ENCODE measurements at regions not wholly inside any gene's neighbourhood (a gene's known extent, or its start where the extent isn't known, plus 50 kb on each side); places are given as distances from the start of the nearest gene placed in this dataset.

DNA sequence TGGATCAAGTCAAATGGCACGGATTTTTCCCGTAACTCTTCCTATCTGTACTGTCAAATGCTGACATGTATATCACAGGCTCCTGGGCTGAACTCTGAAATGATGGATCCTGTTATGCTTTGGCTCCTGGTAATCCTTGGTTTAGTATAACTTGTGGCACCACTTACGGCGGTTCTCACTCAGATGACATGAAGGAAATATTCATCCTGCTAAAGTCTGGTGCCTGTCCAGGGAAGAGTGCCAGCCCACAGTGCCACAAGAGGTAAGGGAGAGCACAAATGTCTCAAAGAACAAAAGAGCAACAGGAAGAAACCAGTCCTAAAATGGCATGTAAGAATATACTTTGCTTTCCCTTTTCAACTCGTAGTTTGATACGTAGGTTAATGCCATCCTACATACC lies 93.1 kb upstream of the TAB2 start:
- TF ChIP-seq, protein P1, sequence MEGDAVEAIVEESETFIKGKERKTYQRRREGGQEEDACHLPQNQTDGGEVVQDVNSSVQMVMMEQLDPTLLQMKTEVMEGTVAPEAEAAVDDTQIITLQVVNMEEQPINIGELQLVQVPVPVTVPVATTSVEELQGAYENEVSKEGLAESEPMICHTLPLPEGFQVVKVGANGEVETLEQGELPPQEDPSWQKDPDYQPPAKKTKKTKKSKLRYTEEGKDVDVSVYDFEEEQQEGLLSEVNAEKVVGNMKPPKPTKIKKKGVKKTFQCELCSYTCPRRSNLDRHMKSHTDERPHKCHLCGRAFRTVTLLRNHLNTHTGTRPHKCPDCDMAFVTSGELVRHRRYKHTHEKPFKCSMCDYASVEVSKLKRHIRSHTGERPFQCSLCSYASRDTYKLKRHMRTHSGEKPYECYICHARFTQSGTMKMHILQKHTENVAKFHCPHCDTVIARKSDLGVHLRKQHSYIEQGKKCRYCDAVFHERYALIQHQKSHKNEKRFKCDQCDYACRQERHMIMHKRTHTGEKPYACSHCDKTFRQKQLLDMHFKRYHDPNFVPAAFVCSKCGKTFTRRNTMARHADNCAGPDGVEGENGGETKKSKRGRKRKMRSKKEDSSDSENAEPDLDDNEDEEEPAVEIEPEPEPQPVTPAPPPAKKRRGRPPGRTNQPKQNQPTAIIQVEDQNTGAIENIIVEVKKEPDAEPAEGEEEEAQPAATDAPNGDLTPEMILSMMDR (IDR thresholded peaks at IDR 0.05; ENCODE audit: poor library complexity): no peak
- TF ChIP-seq EZH2 (IDR thresholded peaks at IDR 0.05; ENCODE audit: borderline replicate concordance) (no peak), EZH2phosphoT487 (IDR thresholded peaks at IDR 0.05; ENCODE audit: low read depth, severe bottlenecking, unreplicated experiment) (no peak)

Measured in hepatocyte (in vitro differentiated cells).